ENCODE measurements at regions not wholly inside any gene's neighbourhood (a gene's known extent, or its start where the extent isn't known, plus 50 kb on each side); places are given as distances from the start of the nearest gene placed in this dataset.

- DNase-seq, result peak; percentile 13
Observed at GRCh38 chr10:44326474-44327030, 58.3 kb downstream of the CXCL12 start.

- DNase-seq, result no peak
Observed at GRCh38 chr10:44325596-44326307, 59.1 kb downstream of the CXCL12 start.

- DNase-seq, result no peak
Observed at GRCh38 chr10:44325157-44325556, 59.7 kb downstream of the CXCL12 start.

- no peak for DNase-seq
Observed at GRCh38 chr10:44323838-44324237, 61.1 kb downstream of the CXCL12 start.

- no peak for DNase-seq
Observed at GRCh38 chr10:44322137-44322536, 62.8 kb downstream of the CXCL12 start.

GRCh38 chr10:44320756-44321155 is 64.1 kb downstream of the CXCL12 start:
- DNase-seq, result no peak

- no peak for DNase-seq
Observed at GRCh38 chr10:44317856-44318255, 67.0 kb downstream of the CXCL12 start.

GRCh38 chr10:44316922-44317215 is 68.0 kb downstream of the CXCL12 start:
- DNase-seq, result no peak

GRCh38 chr10:44316187-44316921 is 68.5 kb downstream of the CXCL12 start:
- peak; percentile 35 for DNase-seq

- DNase-seq, result no peak
Observed at GRCh38 chr10:44314802-44315460, 70.0 kb downstream of the CXCL12 start.

GRCh38 chr10:44313761-44314165 is 71.1 kb downstream of the CXCL12 start:
- DNase-seq, result no peak

GRCh38 chr10:44312401-44312800 is 72.5 kb downstream of the CXCL12 start:
- DNase-seq, result no peak

GRCh38 chr10:44311563-44312051 is 73.3 kb downstream of the CXCL12 start:
- no peak for DNase-seq

- peak; percentile 89 for DNase-seq
Observed at GRCh38 chr10:44310762-44311562, 73.9 kb downstream of the CXCL12 start.

GRCh38 chr10:44309939-44310761 is 74.7 kb downstream of the CXCL12 start:
- no peak for DNase-seq

GRCh38 chr10:44309361-44309760 is 75.5 kb downstream of the CXCL12 start:
- DNase-seq, result no peak

GRCh38 chr10:44308935-44309334 is 76.0 kb downstream of the CXCL12 start:
- no peak for DNase-seq

GRCh38 chr10:44307691-44308090 is 77.2 kb downstream of the CXCL12 start:
- DNase-seq, result no peak

GRCh38 chr10:44306762-44307161 is 78.1 kb downstream of the CXCL12 start:
- DNase-seq, result peak; percentile 38

- DNase-seq, result no peak
Observed at GRCh38 chr10:44306147-44306710, 78.7 kb downstream of the CXCL12 start.

- no peak for DNase-seq
Observed at GRCh38 chr10:44301781-44302355, 83.0 kb downstream of the CXCL12 start.

Measured in hematopoietic multipotent progenitor cell treated with erythropoietin and hydrocortisone succinate and interleukin-3 and kit ligand, for 4 days (in vitro differentiated cells).